Mesothelial cell of epicardium (in vitro differentiated cells): ENCODE measurements at regions not wholly inside any gene's neighbourhood (a gene's known extent, or its start where the extent isn't known, plus 50 kb on each side); places are given as distances from the start of the nearest gene placed in this dataset.
"Not testable (repeated sequence)": the region's sequence is repeated elsewhere in the genome, so short reads cannot be mapped to it uniquely, and the experiment has no call there.

Source experiments
- DNase-seq, 2 experiments: peaks; one replicate each; pipeline ENCODE4 v3.0.0; 2021; ENCODE audit warnings: low spot score in 2 of 2; ENCODE audit not compliant: unreplicated experiment in 2 of 2
- H3K27ac Mint-ChIP-seq: 2 replicates; pipeline ENCODE4 v1.8.0; 2021; ENCODE audit warnings: mixed read lengths
- H3K27me3 Mint-ChIP-seq: 2 replicates; pipeline ENCODE4 v1.8.0; 2021; ENCODE audit warnings: low read depth, mixed read lengths
- H3K36me3 Mint-ChIP-seq: 2 replicates; pipeline ENCODE4 v1.8.0; 2021; ENCODE audit warnings: mixed read lengths
- H3K4me1 Mint-ChIP-seq: 2 replicates; pipeline ENCODE4 v1.8.0; 2021; ENCODE audit warnings: mixed read lengths
- H3K4me3 Mint-ChIP-seq: 2 replicates; pipeline ENCODE4 v1.8.0; 2021; ENCODE audit warnings: mild to moderate bottlenecking, moderate library complexity, mixed read lengths
- H3K9me3 Mint-ChIP-seq: 2 replicates; pipeline ENCODE4 v1.8.0; 2021; ENCODE audit warnings: mixed read lengths
- TF ChIP-seq, protein P1 (sequence below): fragments of 200-600 bp; sonication (generic); IDR thresholded peaks from one replicate; pipeline ENCODE4 v1.5.0; 2021; ENCODE audit warnings: antibody characterized with exemption; ENCODE audit not compliant: unreplicated experiment

GRCh38 chr12:71385155-71385554 lies 54.4 kb upstream of the LGR5 start:
- H3K4me1 Mint-ChIP-seq = no peaks in the 10 kb centered on the region
- no peaks in the 10 kb centered on the region for H3K36me3 Mint-ChIP-seq
- no peak for DNase-seq
- H3K4me3 Mint-ChIP-seq = no peak overlapping the region
- TF ChIP-seq, protein P1, sequence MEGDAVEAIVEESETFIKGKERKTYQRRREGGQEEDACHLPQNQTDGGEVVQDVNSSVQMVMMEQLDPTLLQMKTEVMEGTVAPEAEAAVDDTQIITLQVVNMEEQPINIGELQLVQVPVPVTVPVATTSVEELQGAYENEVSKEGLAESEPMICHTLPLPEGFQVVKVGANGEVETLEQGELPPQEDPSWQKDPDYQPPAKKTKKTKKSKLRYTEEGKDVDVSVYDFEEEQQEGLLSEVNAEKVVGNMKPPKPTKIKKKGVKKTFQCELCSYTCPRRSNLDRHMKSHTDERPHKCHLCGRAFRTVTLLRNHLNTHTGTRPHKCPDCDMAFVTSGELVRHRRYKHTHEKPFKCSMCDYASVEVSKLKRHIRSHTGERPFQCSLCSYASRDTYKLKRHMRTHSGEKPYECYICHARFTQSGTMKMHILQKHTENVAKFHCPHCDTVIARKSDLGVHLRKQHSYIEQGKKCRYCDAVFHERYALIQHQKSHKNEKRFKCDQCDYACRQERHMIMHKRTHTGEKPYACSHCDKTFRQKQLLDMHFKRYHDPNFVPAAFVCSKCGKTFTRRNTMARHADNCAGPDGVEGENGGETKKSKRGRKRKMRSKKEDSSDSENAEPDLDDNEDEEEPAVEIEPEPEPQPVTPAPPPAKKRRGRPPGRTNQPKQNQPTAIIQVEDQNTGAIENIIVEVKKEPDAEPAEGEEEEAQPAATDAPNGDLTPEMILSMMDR = no peak
- peaks cover 2% of the 10 kb centered on the region for H3K27me3 Mint-ChIP-seq
- no peaks in the 10 kb centered on the region for H3K9me3 Mint-ChIP-seq
- H3K27ac Mint-ChIP-seq = no peak overlapping the region

DNA sequence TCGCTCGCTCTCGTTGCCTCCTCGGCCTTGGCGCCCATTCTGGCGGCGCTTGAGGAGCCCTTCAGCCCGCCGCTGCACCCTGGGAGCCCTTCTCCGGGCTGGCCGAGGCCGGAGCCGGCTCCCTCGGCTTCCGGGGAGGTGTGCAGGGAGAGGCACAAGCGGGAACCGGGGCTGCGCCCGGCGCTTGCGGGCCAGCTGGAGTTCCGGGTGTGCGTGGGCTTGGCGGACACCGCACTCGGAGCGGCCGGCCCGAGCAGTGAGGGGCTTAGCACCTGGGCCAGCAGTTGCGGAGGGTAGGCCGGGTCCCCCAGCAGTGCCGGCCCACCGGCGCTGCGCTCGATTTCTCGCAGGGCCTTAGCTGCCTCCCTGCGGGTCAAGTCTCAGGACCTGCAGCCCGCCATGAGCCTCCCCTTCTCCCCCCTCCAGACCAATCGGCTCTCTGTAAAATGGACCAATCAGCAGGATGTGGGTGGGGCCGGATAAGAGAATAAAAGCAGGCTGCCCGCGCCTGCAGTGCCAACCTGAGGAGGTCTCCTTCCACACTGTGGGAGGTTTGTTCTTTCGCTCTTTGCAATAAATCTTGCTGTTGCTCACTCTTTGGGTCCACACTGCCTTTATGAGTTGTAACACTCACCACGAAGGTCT lies 62.8 kb upstream of the LGR5 start:
- not testable (repeated sequence) for H3K9me3 Mint-ChIP-seq, H3K27ac Mint-ChIP-seq, H3K4me1 Mint-ChIP-seq, H3K36me3 Mint-ChIP-seq, DNase-seq, H3K4me3 Mint-ChIP-seq, H3K27me3 Mint-ChIP-seq

DNA sequence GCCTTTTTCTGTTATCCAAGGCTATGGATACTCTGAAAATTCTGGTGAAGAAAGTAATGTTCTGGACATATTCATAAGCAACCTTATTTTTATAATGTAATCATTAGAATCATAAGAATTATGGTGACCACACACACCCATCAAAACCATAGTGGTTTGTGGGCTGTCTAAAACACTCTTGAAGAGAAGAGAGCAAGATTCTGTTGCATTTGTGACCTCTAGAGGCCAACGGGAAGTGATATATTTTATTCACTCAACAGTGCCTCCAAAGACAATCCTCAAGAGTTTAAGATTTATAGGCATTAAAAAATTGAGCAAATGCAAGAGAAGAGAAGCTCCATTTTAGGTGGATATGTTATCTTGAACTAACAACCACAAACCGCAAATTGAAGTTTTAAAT lies 68.5 kb upstream of the LGR5 start:
- TF ChIP-seq, protein P1 = no peak
- no peaks in the 10 kb centered on the region for H3K27me3 Mint-ChIP-seq

DNA sequence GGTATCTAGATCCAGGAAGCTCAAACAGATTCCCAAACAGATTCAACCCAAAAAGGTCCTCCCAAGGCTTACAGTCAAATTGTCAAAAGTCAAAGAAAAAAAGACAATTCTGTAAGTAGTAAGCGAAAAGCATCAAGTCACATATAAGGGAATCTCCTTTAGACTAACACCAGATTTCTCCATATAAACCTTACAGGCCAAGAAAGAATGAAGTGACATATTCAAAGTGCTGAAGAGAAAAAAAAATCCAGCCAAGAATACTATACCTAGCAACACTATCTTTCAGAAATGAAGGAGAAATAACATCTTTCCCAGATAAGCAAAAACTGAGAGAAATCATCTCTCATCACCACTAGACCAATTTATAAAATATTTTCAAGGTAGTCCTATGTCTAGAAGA lies 79.6 kb upstream of the LGR5 start:
- Mint-ChIP-seq H3K4me3 (no peak overlapping the region), H3K36me3 (no peaks in the 10 kb centered on the region), H3K4me1 (no peaks in the 10 kb centered on the region), H3K9me3 (peaks cover 31% of the 10 kb centered on the region), H3K27me3 (no peaks in the 10 kb centered on the region), H3K27ac (no peak overlapping the region)
- no peak for DNase-seq
- TF ChIP-seq, protein P1 = no peak

More for the DNA sequence above, 68.5 kb upstream of the LGR5 start:
- DNase-seq = no peak
- Mint-ChIP-seq H3K36me3 (no peaks in the 10 kb centered on the region), H3K4me3 (no peak overlapping the region), H3K27ac (no peak overlapping the region), H3K9me3 (no peaks in the 10 kb centered on the region), H3K4me1 (no peaks in the 10 kb centered on the region)

GRCh38 chr12:71356569-71356968 lies 83.0 kb upstream of the LGR5 start:
- TF ChIP-seq, protein P1 = no peak
- no peaks in the 10 kb centered on the region for H3K27me3 Mint-ChIP-seq

GRCh38 chr12:71354871-71355270 lies 84.7 kb upstream of the LGR5 start:
- no peaks in the 10 kb centered on the region for H3K27me3 Mint-ChIP-seq
- DNase-seq = no peak
- TF ChIP-seq, protein P1 = no peak
- H3K9me3 Mint-ChIP-seq = peaks cover 8% of the 10 kb centered on the region
- H3K4me3 Mint-ChIP-seq = no peak overlapping the region
- no peak overlapping the region for H3K27ac Mint-ChIP-seq
- H3K4me1 Mint-ChIP-seq = no peaks in the 10 kb centered on the region
- no peaks in the 10 kb centered on the region for H3K36me3 Mint-ChIP-seq

More at GRCh38 chr12:71356569-71356968, 83.0 kb upstream of the LGR5 start:
- no peak for DNase-seq
- peaks cover 21% of the 10 kb centered on the region for H3K9me3 Mint-ChIP-seq
- no peak overlapping the region for H3K27ac Mint-ChIP-seq
- no peaks in the 10 kb centered on the region for H3K36me3 Mint-ChIP-seq
- H3K4me1 Mint-ChIP-seq = no peaks in the 10 kb centered on the region
- no peak overlapping the region for H3K4me3 Mint-ChIP-seq
